Panc1 (cell line): ENCODE measurements at regions not wholly inside any gene's neighbourhood (a gene's known extent, or its start where the extent isn't known, plus 50 kb on each side); places are given as distances from the start of the nearest gene placed in this dataset.

Experiments used
- ATAC-seq: fragments of 200-7000 bp; cut with Tn5 transposase; 2 replicates; pipeline ENCODE4 v1.9.1; 2020; ENCODE audit warnings: mild to moderate bottlenecking, moderate library complexity
- BruUV-seq: library from RNA; stranded (reverse); fragments of 400-500 nt; replicated peaks from 2 replicates; lab custom pipeline; 2021; lab: Mats Ljungman, UMichigan
- CTCF ChIA-PET: fragments of 300-600 bp; sonication (Branson Sonifier 250); formaldehyde crosslinking; loops from one replicate; lab custom pipeline; 2022; ENCODE audit warnings: antibody characterized with exemption; lab: Charles Lee
- POLR2A ChIA-PET: fragments of 300-600 bp; sonication (Branson Sonifier 250); formaldehyde crosslinking; loops from one replicate; lab custom pipeline; 2022; ENCODE audit warnings: antibody characterized with exemption; lab: Charles Lee
- DNase-seq: peaks from one replicate; pipeline ENCODE4 v3.0.0-alpha.2; 2010; ENCODE audit warnings: low read depth, low spot score
- H3K27ac ChIP-seq: 2 replicates; pipeline ENCODE4 v1.5.1; 2011; ENCODE audit warnings: mild to moderate bottlenecking, low read length, inconsistent platforms
- H3K27me3 ChIP-seq: fragments of 200-500 bp; sonication (Bioruptor generic); 2 replicates; pipeline ENCODE4 v1.6.0; 2014; ENCODE audit warnings: low read length, inconsistent platforms; ENCODE audit not compliant: control insufficient read depth, insufficient read depth
- H3K36me3 ChIP-seq: fragments of 200-500 bp; sonication (Bioruptor generic); 2 replicates; pipeline ENCODE4 v1.5.1; 2014; ENCODE audit warnings: inconsistent platforms, mild to moderate bottlenecking, low read length, moderate library complexity; ENCODE audit not compliant: control insufficient read depth, insufficient read depth
- H3K4me1 ChIP-seq: 2 replicates; pipeline ENCODE4 v1.5.1; 2011; ENCODE audit warnings: inconsistent platforms, mild to moderate bottlenecking, low read length, moderate library complexity; ENCODE audit not compliant: control insufficient read depth, insufficient read depth
- H3K4me3 ChIP-seq, 2 experiments: 2 replicates each; pipeline ENCODE4 v1.5.1; 2011 to 2012; ENCODE audit warnings: low read depth in 2 of 2, low read length in 2 of 2, mild to moderate bottlenecking in 2 of 2, inconsistent platforms in 1 of 2, moderate library complexity in 1 of 2
- H3K9me3 ChIP-seq: fragments of 200-500 bp; sonication (Bioruptor generic); 2 replicates; pipeline ENCODE4 v1.5.1; 2014; ENCODE audit warnings: low read depth, mild to moderate bottlenecking, inconsistent platforms, low read length, moderate library complexity; ENCODE audit not compliant: control insufficient read depth, insufficient read depth
- CTCF ChIP-seq: fragments of 450-650 bp; IDR thresholded peaks from 2 replicates; pipeline ENCODE4 v1.5.1; 2017; ENCODE audit warnings: mild to moderate bottlenecking
- POLR2AphosphoS5 ChIP-seq: IDR thresholded peaks from 2 replicates; pipeline ENCODE4 v1.6.1; 2012; ENCODE audit warnings: mild to moderate bottlenecking, low read depth, low read length, moderate library complexity
- REST ChIP-seq, 2 experiments: IDR thresholded peaks; 2 replicates each; pipeline ENCODE4 v1.6.1; 2011 to 2012; ENCODE audit warnings: low read depth in 2 of 2, control low read depth in 1 of 2, low read length in 1 of 2, mild to moderate bottlenecking in 1 of 2, moderate library complexity in 1 of 2; ENCODE audit not compliant: insufficient read depth in 1 of 2
- SIN3A ChIP-seq: IDR thresholded peaks from 2 replicates; pipeline ENCODE4 v1.6.1; 2012; ENCODE audit warnings: low read depth, mild to moderate bottlenecking, low read length, moderate library complexity, borderline replicate concordance; ENCODE audit not compliant: insufficient read depth
- TCF7L2 ChIP-seq: IDR thresholded peaks from 2 replicates; pipeline ENCODE4 v1.6.1; 2011; ENCODE audit warnings: mild to moderate bottlenecking, low read depth, low read length, inconsistent platforms
- in situ Hi-C: cut with HindIII; loops from 2 replicates; pipeline ENCODE4 v1.10.0; 2016; ENCODE audit warnings: low sequenced_read_pairs, low pct_unique_long_range_greater_than_20kb
- intact Hi-C: fragments of 100-400 bp; cut with micrococcal nuclease; formaldehyde crosslinking; loops from one replicate; pipeline ENCODE4 v1.10.0; 2022; ENCODE audit not compliant: unreplicated experiment

DNA sequence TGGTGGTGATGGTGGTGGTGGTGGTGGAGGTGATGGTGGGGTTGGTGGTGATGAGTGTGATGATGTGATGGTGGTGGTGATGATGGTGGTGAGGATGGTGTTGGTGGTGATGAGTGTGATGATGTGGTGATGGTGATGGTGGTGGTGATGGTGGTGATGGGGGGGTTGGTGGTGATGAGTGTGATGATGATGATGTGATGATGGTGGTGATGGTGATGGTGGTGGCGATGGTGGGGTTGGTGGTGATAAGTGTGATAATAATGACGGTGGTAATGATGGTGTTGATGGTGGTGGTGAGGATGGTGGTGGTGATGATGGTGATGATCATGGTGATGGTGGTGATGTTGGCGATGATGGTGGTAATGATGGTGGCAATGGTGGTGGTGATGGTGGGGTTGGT, 67.7 kb downstream of the RRM2 start:
- no peak for ATAC-seq

GRCh38 chr2:10190737-10191532, 68.4 kb downstream of the RRM2 start:
- in situ Hi-C loops: no loop called here
- POLR2A ChIA-PET: no interaction called here
- TF ChIP-seq REST (IDR thresholded peaks at IDR 0.05; ENCODE audit: insufficient read depth in 1 of 2, low read depth in 2 of 2, low read length in 1 of 2): no peak
- no peak for TF ChIP-seq SIN3A
- intact Hi-C loops: no loop called here
- Histone ChIP-seq H3K9me3 (no peaks in the 10 kb centered on the region), H3K27ac (no peak overlapping the region), H3K27me3 (no peaks in the 10 kb centered on the region), H3K4me1 (no peaks in the 10 kb centered on the region), H3K36me3 (no peaks in the 10 kb centered on the region), H3K4me3 (no peak overlapping the region)
- CTCF ChIA-PET: no interaction called here
- BruUV-seq: no TSS peak
- ATAC-seq (no peak), DNase-seq (no peak)

More for the DNA sequence above, 67.7 kb downstream of the RRM2 start:
- no peak overlapping the region for H3K27ac ChIP-seq
- no peaks in the 10 kb centered on the region for H3K9me3 ChIP-seq
- CTCF ChIA-PET: no interaction called here
- intact Hi-C loops (no loop called here), in situ Hi-C loops (no loop called here)
- no peak overlapping the region for H3K4me3 ChIP-seq
- H3K36me3 ChIP-seq: no peaks in the 10 kb centered on the region
- no TSS peak for BruUV-seq
- no peak for TF ChIP-seq SIN3A
- no peak for TF ChIP-seq CTCF
- no peak for TF ChIP-seq REST (IDR thresholded peaks at IDR 0.05; ENCODE audit: insufficient read depth in 1 of 2, low read depth in 2 of 2, low read length in 1 of 2)
- no peak for TF ChIP-seq TCF7L2
- TF ChIP-seq POLR2AphosphoS5: no peak
- POLR2A ChIA-PET: no interaction called here
- DNase-seq: no peak
- H3K4me1 ChIP-seq: no peaks in the 10 kb centered on the region
- no peaks in the 10 kb centered on the region for H3K27me3 ChIP-seq
